Stimulated activated CD8-positive, alpha-beta memory T cell treated with anti-CD3 and anti-CD28 coated beads, Interleukin-15, amount 100 ng/mL, for 4 hours (primary cell): ENCODE measurements at regions not wholly inside any gene's neighbourhood (a gene's known extent, or its start where the extent isn't known, plus 50 kb on each side); places are given as distances from the start of the nearest gene placed in this dataset.

Source experiments
- DNase-seq, 2 donors: peaks; one replicate each; pipeline ENCODE4 v3.0.0-alpha.2; 2020; ENCODE audit warnings: low read depth in 2 of 2

DNA sequence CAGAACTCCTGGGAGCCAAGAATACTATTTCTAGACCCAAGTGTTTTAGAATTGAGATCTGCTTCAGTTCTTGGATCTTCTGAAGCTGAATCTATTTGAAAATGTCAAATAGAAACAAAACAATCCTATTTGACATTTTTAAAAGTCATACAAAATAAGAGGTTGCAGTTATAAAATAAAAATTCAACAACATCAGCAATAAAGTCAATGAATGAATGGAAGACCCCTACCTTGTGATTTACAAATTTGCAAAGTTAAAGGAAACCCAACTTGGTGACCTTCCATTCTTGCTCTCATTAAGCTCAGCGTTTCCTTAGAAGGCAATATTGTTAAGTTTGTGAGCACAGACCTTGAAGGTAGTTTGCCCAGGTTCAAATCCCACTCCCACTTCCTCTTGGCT, 531.8 kb upstream of the TENM3 start:
- no peak for DNase-seq

GRCh38 chr4:181728305-181728966, 514.8 kb upstream of the TENM3 start:
- DNase-seq = no peak

- DNase-seq = no peak
Observed at GRCh38 chr4:181731900-181732299, 511.3 kb upstream of the TENM3 start.

DNA sequence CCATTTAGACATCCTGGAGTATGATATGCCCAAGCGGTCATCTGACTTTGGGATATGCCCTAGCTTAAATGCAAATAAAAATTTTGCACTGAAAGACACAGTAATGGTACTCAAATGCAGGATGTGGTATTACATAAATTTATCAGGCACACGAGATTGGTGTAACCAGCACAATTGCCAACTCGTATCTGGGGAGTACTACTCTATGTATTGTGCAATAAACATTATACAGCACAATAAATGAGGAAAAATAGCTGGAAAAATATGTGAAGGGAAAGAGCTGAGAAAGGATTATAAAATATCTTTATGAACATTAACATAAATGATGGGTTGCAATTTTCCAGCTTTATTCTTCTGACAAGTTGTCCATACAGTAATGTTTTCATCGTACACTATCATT, 505.5 kb upstream of the TENM3 start:
- no peak for DNase-seq

DNA sequence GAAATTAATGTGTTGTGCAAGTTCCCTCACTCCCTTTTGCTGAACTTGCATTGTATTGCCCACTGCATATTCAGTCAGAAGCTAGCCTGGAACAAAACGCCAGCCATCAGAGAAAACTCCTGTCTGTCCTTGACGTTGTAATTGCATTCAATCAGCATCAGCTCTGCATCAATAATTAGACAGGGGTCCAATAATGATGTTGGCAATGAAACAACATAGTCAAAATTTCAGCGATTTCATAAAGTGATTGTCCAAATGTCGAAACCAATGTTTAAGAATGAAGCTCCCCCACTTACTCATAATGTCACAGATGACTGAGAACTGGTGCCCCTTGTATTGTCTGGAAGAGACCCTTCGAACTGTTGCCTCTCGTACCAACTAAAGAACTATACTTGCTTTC, 504.2 kb upstream of the TENM3 start:
- DNase-seq = no peak

GRCh38 chr4:181741513-181741912, 501.7 kb upstream of the TENM3 start:
- DNase-seq = no peak

DNA sequence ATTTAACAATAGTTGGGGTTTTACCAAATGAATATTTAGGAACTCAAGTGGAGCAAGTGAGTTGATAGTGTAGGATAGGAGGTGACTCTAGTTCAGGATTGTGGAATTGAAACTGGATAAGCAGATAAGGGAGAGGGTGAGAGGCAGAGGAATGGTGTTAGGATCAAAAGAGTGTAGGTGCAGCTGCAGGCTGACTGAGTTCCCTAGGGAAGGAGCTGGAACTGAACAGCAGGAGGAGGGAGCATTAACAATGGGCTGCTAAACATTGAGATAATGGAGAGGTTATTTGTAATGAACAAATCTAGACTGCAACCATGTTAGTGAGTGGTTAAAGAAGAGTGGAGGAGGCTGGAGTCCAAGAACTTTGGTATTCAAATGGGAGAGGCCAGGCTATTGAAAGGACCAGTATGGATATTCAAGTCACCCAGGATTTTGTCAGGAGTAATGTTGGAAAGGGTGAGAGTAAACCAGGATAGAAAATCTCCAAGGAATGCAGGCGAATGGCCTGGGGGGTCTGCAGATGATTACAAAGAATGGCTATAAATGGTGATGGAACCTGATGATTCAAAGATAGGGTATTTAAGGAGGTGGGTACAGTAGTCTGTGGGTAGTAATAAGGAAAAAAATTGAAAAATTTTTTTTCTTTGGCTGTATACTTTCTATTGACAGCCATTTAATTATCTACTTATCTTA, 497.1 kb upstream of the TENM3 start:
- DNase-seq = no peak

- no peak for DNase-seq
Observed at GRCh38 chr4:181748581-181748980, 494.6 kb upstream of the TENM3 start.

DNA sequence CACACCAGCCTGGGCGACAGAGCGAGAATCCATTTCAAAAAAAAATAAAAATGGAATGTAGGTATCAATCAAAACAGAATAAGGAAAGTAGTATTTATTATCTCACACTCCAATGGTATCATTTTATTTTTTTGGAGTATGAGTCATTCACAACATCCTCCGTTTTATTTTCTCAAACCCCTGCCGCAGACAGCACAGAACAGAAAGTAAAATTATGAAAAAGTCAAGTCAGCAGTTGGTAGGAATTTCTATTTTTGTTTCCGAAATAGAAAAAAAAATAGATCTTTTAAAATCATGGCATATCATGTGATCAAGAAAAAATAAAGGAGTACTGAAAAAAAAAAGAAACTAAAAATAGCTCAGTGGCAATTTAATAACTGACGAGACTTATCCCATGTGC, 490.7 kb upstream of the TENM3 start:
- DNase-seq = no peak

DNA sequence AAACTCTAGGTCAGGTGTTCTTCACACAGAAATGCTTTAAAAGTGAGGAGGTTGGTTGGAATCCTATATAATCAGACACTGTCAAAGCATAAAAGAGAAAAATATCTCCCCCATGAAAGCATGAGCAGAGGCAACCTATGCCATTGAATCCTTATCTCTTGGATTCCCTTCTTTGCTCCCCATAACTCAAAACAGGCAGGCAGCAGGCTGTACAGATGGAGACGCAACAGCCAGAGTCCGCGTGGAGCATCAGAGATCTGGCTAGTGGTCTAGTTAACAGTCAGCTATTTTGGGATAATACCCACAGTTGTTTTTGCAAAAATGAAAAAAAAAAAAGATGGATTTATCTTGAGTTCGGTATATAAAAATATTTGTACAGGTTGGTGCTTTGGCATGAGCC, 490.0 kb upstream of the TENM3 start:
- DNase-seq = no peak

GRCh38 chr4:181755846-181756245, 487.4 kb upstream of the TENM3 start:
- no peak for DNase-seq

DNA sequence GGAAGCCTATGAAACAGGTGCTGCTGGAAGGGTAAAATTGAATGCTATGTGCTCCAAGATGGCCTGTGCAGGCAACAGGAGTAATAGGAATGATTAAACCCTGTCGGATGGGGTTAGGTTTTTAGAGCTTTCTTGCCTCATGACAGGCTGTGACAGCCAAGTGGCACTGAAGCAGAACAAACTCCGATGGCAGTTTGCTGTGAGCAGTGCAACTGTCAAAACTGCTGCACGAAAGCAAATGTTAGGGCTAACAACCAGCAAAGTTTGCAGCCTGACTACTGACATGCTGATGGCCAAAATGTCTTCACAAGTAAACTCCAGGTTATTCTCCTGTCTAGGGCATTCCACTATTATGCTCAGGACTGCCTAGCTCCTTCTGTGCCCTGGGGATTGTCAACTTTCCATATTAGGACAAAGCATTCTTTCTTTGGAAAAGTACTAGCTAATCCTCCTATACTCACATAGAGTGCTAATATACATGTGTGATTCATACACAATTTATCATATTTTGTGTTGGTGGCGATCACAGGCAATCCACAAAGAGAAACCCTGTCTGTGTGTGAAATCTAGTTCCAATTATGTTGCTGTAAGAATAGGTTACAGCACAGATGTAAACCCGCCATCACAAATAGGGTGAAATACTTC, 486.6 kb upstream of the TENM3 start:
- DNase-seq = no peak

DNA sequence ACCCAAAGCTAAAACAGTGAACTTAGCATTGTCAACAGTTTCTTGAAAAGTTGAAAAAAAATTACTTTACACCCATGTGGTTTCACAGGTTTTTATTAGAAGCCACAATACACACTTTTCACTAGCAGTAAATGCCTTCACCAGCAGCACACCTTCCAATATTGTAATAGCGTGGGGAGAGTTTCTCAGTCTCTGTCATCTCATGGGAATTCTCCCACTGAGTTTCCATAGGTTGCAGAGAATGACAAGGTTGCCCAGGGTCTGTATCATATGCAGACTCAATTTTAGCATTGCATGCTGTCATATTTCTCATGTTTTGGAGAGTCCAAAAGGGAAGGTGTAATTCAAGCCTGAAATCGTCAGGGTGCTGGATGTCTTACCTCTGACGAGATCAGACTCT, 486.1 kb upstream of the TENM3 start:
- DNase-seq = no peak

DNA sequence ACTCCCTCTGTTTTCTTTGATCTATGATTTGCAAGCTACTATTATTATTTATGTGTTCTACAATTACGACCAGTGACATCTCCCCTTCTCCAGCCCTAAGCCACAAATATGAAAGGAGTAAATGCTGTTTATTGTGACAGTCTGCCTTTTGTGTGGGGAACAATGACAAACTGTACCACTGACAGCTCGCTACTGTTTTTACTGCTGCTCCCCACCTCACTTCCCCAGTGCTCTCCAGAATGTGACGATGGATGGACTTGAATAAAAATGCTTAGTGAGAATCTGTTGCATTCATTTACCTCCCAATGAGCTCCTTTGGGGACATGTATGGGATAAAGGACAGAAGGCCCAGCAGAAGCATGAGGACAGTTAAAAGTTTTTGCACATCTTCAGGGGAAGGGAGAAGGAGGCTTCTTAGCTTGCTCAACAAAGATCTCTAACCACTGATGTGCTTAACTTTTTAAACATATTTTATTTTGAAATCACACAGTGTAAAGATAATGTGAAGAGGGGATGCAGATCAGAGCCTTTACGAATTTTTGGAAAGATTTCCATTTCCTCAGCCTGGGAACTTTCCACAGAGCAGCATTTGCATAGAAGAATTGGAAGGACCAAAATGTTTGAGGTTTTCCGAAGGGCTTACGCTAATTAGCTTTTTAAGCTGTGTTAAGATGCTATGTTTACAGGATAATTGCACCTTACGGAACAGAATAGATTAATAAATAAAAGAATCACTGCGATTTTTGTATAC, 485.1 kb upstream of the TENM3 start:
- DNase-seq = no peak

GRCh38 chr4:181760560-181760959, 482.6 kb upstream of the TENM3 start:
- no peak for DNase-seq

DNA sequence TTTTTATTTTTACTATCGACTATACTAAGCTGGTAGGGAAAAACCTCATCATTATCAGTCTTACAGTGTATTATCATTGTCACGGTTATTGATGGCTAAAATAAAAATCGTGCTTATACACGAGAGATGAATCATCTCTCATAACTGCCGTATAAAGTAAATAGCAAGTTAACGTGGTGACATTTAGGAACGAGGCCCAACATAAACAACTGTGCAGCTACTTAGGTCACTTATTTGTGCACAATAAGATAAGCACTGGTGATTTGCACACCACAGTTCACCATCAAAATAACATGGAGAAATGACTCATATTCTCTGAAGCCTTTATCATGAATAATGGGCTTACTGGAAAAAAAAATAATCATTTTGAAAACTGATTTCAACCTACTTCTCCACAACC, 482.0 kb upstream of the TENM3 start:
- no peak for DNase-seq

- no peak for DNase-seq
Observed at GRCh38 chr4:181766061-181766548, 477.1 kb upstream of the TENM3 start.

DNA sequence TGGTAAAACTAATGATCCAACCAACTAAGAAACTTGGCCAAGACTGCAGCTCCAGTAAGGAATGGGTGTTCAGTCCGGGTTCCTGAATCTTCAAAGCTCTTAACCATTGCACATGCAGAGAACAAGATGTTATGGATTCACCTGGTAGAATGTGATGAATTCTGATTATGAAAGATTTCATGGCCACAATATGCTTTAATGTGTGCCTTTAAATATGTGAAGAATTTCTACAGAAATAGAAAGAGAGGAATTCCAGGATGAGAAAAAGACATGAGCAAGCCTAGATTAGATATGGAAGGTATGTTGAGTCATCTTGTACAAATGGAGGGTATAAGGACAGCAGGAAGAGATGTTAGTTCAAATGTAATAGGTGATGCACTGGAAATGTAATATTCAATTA, 472.2 kb upstream of the TENM3 start:
- DNase-seq = no peak

DNA sequence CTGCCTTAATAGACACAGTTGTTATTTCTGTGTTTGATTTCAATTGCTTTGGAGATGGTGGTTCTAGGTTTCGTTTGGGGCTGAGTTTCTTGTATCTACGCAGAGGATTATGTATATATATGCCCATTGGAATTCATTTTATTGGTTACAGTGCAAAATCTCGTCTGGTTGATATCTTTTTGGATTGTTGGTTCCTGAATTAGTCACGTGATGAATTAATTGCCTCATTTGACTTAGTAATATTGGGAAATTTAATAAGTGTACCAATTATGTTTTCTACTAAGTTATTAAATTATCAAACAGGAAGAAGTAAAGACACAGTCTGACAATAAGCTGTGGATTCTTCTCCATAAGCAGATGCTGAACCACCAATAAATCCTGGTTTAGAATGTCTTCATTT, 467.9 kb upstream of the TENM3 start:
- no peak for DNase-seq

GRCh38 chr4:181776264-181777054, 466.7 kb upstream of the TENM3 start:
- no peak for DNase-seq

DNA sequence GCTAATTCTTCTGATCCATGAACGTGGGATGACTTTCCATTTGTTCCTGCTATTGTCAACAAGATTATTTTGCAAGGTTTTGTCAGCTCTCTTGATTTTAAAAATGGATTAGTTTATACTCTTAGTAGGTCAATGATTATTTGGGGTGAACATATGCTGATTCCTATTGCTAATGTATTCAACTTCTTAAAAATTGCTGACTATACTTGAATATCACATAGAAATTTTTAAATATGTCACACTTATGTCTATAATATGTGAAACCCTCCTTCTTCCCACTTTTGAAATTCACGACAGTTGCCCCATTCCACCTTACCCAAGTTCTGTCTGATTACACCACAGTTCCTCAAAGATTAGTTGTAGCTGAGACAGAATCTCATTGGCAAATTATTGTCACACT, 465.7 kb upstream of the TENM3 start:
- DNase-seq = no peak

DNA sequence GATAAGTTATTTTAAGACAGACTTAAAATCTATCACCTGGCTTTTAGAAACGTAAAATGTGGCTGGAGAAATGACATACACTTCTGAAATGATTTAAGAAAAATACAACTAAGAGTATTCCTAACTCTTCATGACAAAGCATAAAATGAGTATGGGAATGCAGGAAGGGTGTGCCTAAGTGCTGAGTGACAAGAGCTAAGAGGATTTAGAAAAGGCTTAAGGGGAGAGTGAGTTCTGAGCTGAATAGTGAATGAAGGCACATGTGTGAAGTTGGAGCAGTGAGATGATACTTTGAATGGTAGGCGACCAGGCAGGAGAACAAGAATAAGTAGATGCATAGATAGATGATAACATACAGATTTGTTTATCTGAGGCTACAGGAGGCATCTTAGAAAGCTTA, 458.3 kb upstream of the TENM3 start:
- no peak for DNase-seq
